ENCODE measurements at regions not wholly inside any gene's neighbourhood (a gene's known extent, or its start where the extent isn't known, plus 50 kb on each side); places are given as distances from the start of the nearest gene placed in this dataset.

- H3F3A ChIP-seq (replicated peaks; ENCODE audit: insufficient read depth), result no peaks in the 10 kb centered on the region
- H3K9me2 ChIP-seq, result no peaks in the 10 kb centered on the region
- no peak for TF ChIP-seq ELF1 (IDR thresholded peaks at IDR 0.05)
- TF ChIP-seq RFX5 (IDR thresholded peaks at IDR 0.05; ENCODE audit: low read length), result no peak
- TF ChIP-seq TEAD4 (IDR thresholded peaks at IDR 0.05; ENCODE audit: borderline replicate concordance, insufficient read depth), result no peak
- TF ChIP-seq, protein P1, sequence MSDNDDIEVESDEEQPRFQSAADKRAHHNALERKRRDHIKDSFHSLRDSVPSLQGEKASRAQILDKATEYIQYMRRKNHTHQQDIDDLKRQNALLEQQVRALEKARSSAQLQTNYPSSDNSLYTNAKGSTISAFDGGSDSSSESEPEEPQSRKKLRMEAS (IDR thresholded peaks at IDR 0.05; ENCODE audit: low read depth), result no peak
- TF ChIP-seq GABPA (IDR thresholded peaks at IDR 0.05; ENCODE audit: low read depth), result no peak
- TF ChIP-seq PBX3 (IDR thresholded peaks at IDR 0.05), result no peak
- no peak for TF ChIP-seq NFIC (IDR thresholded peaks at IDR 0.05; ENCODE audit: borderline replicate concordance)
- TF ChIP-seq GATA2 (CRISPR knock-in tag; IDR thresholded peaks at IDR 0.05), result no peak
- no peak for TF ChIP-seq FOXM1 (IDR thresholded peaks at IDR 0.05; ENCODE audit: low read depth)
- TF ChIP-seq EP300 (IDR thresholded peaks at IDR 0.05; ENCODE audit: borderline replicate concordance in 1 of 2, low read depth in 1 of 2, low read length in 1 of 2), result no peak
- no peak for TF ChIP-seq MEF2A (IDR thresholded peaks at IDR 0.05; ENCODE audit: borderline replicate concordance, low read depth)
- TF ChIP-seq CTCF (IDR thresholded peaks at IDR 0.05), result no peak
- TF ChIP-seq FOXJ3 (CRISPR knock-in tag; IDR thresholded peaks at IDR 0.05), result no peak
- TF ChIP-seq, protein P2, sequence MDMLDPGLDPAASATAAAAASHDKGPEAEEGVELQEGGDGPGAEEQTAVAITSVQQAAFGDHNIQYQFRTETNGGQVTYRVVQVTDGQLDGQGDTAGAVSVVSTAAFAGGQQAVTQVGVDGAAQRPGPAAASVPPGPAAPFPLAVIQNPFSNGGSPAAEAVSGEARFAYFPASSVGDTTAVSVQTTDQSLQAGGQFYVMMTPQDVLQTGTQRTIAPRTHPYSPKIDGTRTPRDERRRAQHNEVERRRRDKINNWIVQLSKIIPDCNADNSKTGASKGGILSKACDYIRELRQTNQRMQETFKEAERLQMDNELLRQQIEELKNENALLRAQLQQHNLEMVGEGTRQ (IDR thresholded peaks at IDR 0.05; ENCODE audit: borderline replicate concordance, low read depth, low read length), result no peak
- TF ChIP-seq, protein P3, sequence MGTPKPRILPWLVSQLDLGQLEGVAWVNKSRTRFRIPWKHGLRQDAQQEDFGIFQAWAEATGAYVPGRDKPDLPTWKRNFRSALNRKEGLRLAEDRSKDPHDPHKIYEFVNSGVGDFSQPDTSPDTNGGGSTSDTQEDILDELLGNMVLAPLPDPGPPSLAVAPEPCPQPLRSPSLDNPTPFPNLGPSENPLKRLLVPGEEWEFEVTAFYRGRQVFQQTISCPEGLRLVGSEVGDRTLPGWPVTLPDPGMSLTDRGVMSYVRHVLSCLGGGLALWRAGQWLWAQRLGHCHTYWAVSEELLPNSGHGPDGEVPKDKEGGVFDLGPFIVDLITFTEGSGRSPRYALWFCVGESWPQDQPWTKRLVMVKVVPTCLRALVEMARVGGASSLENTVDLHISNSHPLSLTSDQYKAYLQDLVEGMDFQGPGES (IDR thresholded peaks at IDR 0.05; ENCODE audit: low read depth, low read length), result no peak
- TF ChIP-seq TCF12 (IDR thresholded peaks at IDR 0.05), result no peak
- no peak for TF ChIP-seq SIN3A (IDR thresholded peaks at IDR 0.05; ENCODE audit: borderline replicate concordance, low read depth, low read length)
- no peak for TF ChIP-seq RXRA (IDR thresholded peaks at IDR 0.05; ENCODE audit: borderline replicate concordance, low read depth)
- no peak overlapping the region for H3K4me2 ChIP-seq
- WGBS (ENCODE audit: low lambda C conversion rate), result 78% methylated on average over 11 of the region's 13 CpGs
- no peak for DNase-seq
- H3K27ac ChIP-seq (ENCODE audit: low read depth in 2 of 2, low read length in 1 of 2), result no peak overlapping the region
- no peaks in the 10 kb centered on the region for H3K9me3 ChIP-seq
- H4K20me1 ChIP-seq (ENCODE audit: insufficient read depth), result no peaks in the 10 kb centered on the region
- ChIA-PET POLR2A (no interaction called here), CTCF (interaction anchor here (1.0 to 1.1 kb wide), 3 partner anchors 26 to 193 kb away, joined by 3 read pairs; no protein-coding TSS in a partner anchor)
- H3K36me3 ChIP-seq (replicated peaks in 1 of 2; ENCODE audit: control insufficient read depth in 1 of 2, insufficient read depth in 2 of 2, low read length in 1 of 2), result no peaks in the 10 kb centered on the region
- H3K4me3 ChIP-seq (ENCODE audit: low read depth in 2 of 2, low read length in 1 of 2), result no peak overlapping the region
- H3K9ac ChIP-seq, result no peak overlapping the region
- no peak overlapping the region for H2AFZ ChIP-seq (ENCODE audit: low read depth)
- H3K79me2 ChIP-seq (ENCODE audit: insufficient read depth), result no peaks in the 10 kb centered on the region
- H3K4me1 ChIP-seq (ENCODE audit: control insufficient read depth in 1 of 2, insufficient read depth in 2 of 2, low read depth in 1 of 2, low read length in 1 of 2), result peaks cover 0 to 6% of the 10 kb centered on the region in 2 experiments; a peak in 1 of 4 replicates
- H3K27me3 ChIP-seq (ENCODE audit: insufficient read depth), result no peaks in the 10 kb centered on the region
These were observed 80.8 kb downstream of the CAMK2N1 start for GRCh38 chr1:20405051-20405754.
